ENCODE measurements at regions not wholly inside any gene's neighbourhood (a gene's known extent, or its start where the extent isn't known, plus 50 kb on each side); places are given as distances from the start of the nearest gene placed in this dataset.

DNA sequence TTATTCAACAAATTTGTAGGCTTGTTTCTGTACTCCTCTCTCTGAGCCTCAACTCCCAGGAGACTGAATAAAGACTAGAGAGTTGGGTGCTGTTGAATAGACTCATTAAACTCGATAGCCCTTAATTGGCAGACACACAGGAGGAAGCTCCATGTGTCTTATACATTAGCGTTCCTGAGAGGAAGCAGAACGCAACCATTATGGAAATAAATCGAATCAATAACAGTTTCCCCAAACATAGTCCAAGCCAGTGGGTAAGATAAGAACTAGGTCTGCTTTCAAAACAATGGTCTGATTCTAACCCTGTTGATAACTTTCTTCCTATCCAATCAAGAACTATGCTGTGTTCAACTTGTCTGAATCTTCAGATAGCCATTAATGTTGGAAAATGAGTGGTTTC, 118.1 kb upstream of the FNDC3A start:
- Histone ChIP-seq H4K20me1 (ENCODE audit: insufficient read depth) (no peaks in the 10 kb centered on the region), H3F3A (ENCODE audit: insufficient read depth, low read length, poor library complexity, severe bottlenecking) (no peaks in the 10 kb centered on the region), H3K79me2 (replicated peaks; ENCODE audit: insufficient read depth, low read length) (no peaks in the 10 kb centered on the region), H3K4me2 (ENCODE audit: low read length) (no peak overlapping the region), H2AFZ (ENCODE audit: low read depth, low read length) (no peak overlapping the region), H3K27ac (ENCODE audit: low read length) (no peak overlapping the region), H3K9ac (ENCODE audit: low read length) (no peak overlapping the region), H3K36me3 (ENCODE audit: insufficient read depth, low read length) (no peaks in the 10 kb centered on the region), H3K27me3 (ENCODE audit: insufficient read depth, low read depth, low read length) (no peaks in the 10 kb centered on the region), H3K9me2 (ENCODE audit: insufficient read depth, low read length) (no peaks in the 10 kb centered on the region), H3K9me3 (ENCODE audit: low read length) (no peaks in the 10 kb centered on the region), H3K4me3 (ENCODE audit: low read length) (no peak overlapping the region)
- no peak for TF ChIP-seq EP300 (conservative IDR thresholded peaks at IDR 0.05; ENCODE audit: poor library complexity, severe bottlenecking)
- no peak for TF ChIP-seq SMC3 (conservative IDR thresholded peaks at IDR 0.05; ENCODE audit: poor library complexity)
- no peak for TF ChIP-seq RAD21 (conservative IDR thresholded peaks at IDR 0.05)
- TF ChIP-seq, protein P1, sequence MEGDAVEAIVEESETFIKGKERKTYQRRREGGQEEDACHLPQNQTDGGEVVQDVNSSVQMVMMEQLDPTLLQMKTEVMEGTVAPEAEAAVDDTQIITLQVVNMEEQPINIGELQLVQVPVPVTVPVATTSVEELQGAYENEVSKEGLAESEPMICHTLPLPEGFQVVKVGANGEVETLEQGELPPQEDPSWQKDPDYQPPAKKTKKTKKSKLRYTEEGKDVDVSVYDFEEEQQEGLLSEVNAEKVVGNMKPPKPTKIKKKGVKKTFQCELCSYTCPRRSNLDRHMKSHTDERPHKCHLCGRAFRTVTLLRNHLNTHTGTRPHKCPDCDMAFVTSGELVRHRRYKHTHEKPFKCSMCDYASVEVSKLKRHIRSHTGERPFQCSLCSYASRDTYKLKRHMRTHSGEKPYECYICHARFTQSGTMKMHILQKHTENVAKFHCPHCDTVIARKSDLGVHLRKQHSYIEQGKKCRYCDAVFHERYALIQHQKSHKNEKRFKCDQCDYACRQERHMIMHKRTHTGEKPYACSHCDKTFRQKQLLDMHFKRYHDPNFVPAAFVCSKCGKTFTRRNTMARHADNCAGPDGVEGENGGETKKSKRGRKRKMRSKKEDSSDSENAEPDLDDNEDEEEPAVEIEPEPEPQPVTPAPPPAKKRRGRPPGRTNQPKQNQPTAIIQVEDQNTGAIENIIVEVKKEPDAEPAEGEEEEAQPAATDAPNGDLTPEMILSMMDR (IDR thresholded peaks at IDR 0.05; ENCODE audit: poor library complexity, severe bottlenecking), result no peak
- no peak for TF ChIP-seq MXI1 (conservative IDR thresholded peaks at IDR 0.05; ENCODE audit: poor library complexity, severe bottlenecking)
- no peak for TF ChIP-seq EZH2 (IDR thresholded peaks at IDR 0.05; ENCODE audit: borderline replicate concordance, insufficient read depth, low read length, poor library complexity, severe bottlenecking)
- TF ChIP-seq POLR2AphosphoS5 (IDR thresholded peaks at IDR 0.05), result no peak
- no peak for TF ChIP-seq TAF1 (IDR thresholded peaks at IDR 0.05; ENCODE audit: low read depth)

DNA sequence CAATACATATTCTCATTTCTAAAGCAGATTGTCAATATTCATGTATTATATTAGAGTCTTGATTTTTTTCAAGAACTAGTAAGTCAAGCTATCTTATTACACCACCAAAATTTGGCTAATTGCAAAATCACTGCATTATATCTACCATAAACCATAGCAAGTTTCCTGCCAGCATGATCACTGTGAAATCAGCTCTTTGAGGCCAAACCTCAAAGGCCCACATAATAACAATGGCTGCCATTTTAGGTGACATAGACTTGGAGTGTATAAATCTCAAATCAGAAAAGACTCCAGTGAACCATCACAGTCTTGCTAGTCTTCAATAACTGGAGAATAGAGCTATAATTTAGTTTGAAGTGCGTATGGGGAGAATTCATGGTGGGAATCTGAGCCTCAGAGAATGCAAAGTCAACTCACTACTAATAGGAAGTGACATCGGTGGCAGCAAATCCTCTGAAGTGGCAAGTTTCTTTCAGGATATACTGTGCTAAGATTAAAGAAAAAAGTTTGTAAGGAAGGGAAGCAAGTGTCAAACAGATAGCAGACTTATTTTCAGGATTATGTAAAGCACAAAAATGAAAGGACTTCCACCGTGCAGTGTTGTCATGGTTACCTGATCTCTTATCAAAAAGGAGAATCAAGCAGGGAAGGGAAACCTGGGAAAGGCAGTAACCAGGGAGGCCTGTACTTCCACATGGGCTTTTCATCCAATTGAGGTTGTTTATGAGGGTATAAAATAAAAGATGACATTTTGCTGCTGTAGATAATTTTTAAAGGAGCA, 117.4 kb upstream of the FNDC3A start:
- no peak for TF ChIP-seq RAD21 (conservative IDR thresholded peaks at IDR 0.05)
- TF ChIP-seq, protein P1 (IDR thresholded peaks at IDR 0.05; ENCODE audit: poor library complexity, severe bottlenecking), result no peak
- no peak for TF ChIP-seq POLR2AphosphoS5 (IDR thresholded peaks at IDR 0.05)
- no peak for TF ChIP-seq EP300 (conservative IDR thresholded peaks at IDR 0.05; ENCODE audit: poor library complexity, severe bottlenecking)
- TF ChIP-seq MXI1 (conservative IDR thresholded peaks at IDR 0.05; ENCODE audit: poor library complexity, severe bottlenecking), result no peak
- TF ChIP-seq EZH2 (IDR thresholded peaks at IDR 0.05; ENCODE audit: borderline replicate concordance, insufficient read depth, low read length, poor library complexity, severe bottlenecking), result no peak
- TF ChIP-seq, protein P2, sequence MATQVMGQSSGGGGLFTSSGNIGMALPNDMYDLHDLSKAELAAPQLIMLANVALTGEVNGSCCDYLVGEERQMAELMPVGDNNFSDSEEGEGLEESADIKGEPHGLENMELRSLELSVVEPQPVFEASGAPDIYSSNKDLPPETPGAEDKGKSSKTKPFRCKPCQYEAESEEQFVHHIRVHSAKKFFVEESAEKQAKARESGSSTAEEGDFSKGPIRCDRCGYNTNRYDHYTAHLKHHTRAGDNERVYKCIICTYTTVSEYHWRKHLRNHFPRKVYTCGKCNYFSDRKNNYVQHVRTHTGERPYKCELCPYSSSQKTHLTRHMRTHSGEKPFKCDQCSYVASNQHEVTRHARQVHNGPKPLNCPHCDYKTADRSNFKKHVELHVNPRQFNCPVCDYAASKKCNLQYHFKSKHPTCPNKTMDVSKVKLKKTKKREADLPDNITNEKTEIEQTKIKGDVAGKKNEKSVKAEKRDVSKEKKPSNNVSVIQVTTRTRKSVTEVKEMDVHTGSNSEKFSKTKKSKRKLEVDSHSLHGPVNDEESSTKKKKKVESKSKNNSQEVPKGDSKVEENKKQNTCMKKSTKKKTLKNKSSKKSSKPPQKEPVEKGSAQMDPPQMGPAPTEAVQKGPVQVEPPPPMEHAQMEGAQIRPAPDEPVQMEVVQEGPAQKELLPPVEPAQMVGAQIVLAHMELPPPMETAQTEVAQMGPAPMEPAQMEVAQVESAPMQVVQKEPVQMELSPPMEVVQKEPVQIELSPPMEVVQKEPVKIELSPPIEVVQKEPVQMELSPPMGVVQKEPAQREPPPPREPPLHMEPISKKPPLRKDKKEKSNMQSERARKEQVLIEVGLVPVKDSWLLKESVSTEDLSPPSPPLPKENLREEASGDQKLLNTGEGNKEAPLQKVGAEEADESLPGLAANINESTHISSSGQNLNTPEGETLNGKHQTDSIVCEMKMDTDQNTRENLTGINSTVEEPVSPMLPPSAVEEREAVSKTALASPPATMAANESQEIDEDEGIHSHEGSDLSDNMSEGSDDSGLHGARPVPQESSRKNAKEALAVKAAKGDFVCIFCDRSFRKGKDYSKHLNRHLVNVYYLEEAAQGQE (IDR thresholded peaks at IDR 0.05; ENCODE audit: borderline replicate concordance), result no peak
- no peak for TF ChIP-seq TAF1 (IDR thresholded peaks at IDR 0.05; ENCODE audit: low read depth)
- TF ChIP-seq SMC3 (conservative IDR thresholded peaks at IDR 0.05; ENCODE audit: poor library complexity), result no peak
- no peaks in the 10 kb centered on the region for H4K20me1 ChIP-seq (ENCODE audit: insufficient read depth)
- H3K27ac ChIP-seq (ENCODE audit: low read length), result peak overlapping the region; percentile 39
- no peaks in the 10 kb centered on the region for H3K79me2 ChIP-seq (replicated peaks; ENCODE audit: insufficient read depth, low read length)
- H3K4me2 ChIP-seq (ENCODE audit: low read length), result peak overlapping the region; percentile 37
- no peaks in the 10 kb centered on the region for H3K9me2 ChIP-seq (ENCODE audit: insufficient read depth, low read length)
- H3K9me3 ChIP-seq (ENCODE audit: low read length), result no peaks in the 10 kb centered on the region
- H3K27me3 ChIP-seq (ENCODE audit: insufficient read depth, low read depth, low read length), result no peaks in the 10 kb centered on the region
- no peaks in the 10 kb centered on the region for H3F3A ChIP-seq (ENCODE audit: insufficient read depth, low read length, poor library complexity, severe bottlenecking)
- no peak overlapping the region for H3K9ac ChIP-seq (ENCODE audit: low read length)
- H2AFZ ChIP-seq (ENCODE audit: low read depth, low read length), result no peak overlapping the region
- no peak overlapping the region for H3K4me3 ChIP-seq (ENCODE audit: low read length)
- H3K36me3 ChIP-seq (ENCODE audit: insufficient read depth, low read length), result no peaks in the 10 kb centered on the region

Measured in neural cell (in vitro differentiated cells).